Breast epithelium (tissue), 3 donors: ENCODE measurements at regions not wholly inside any gene's neighbourhood (a gene's known extent, or its start where the extent isn't known, plus 50 kb on each side); places are given as distances from the start of the nearest gene placed in this dataset.

ENCODE experiments used
- CTCF ChIP-seq, 3 donors: fragments of 450-650 bp; IDR thresholded peaks; one replicate each; pipeline ENCODE4 v1.5.1; 2016 to 2017; ENCODE audit warnings: antibody characterized with exemption in 3 of 3, mild to moderate bottlenecking in 3 of 3, moderate library complexity in 3 of 3
- POLR2AphosphoS5 ChIP-seq, 3 donors: sonication (generic); formaldehyde crosslinking; IDR thresholded peaks; one replicate each; pipeline ENCODE4 v1.6.1; 2017; ENCODE audit warnings: antibody characterized with exemption in 3 of 3

- TF ChIP-seq CTCF (IDR thresholded peaks at IDR 0.05) (no peak), POLR2AphosphoS5 (IDR thresholded peaks at IDR 0.05) (no peak)
Measured at GRCh38 chr16:73225983-73226382, 178.1 kb upstream of the ZFHX3 start.
